ENCODE measurements at regions not wholly inside any gene's neighbourhood (a gene's known extent, or its start where the extent isn't known, plus 50 kb on each side); places are given as distances from the start of the nearest gene placed in this dataset.
"Not testable (repeated sequence)": the region's sequence is repeated elsewhere in the genome, so short reads cannot be mapped to it uniquely, and the experiment has no call there.

DNA sequence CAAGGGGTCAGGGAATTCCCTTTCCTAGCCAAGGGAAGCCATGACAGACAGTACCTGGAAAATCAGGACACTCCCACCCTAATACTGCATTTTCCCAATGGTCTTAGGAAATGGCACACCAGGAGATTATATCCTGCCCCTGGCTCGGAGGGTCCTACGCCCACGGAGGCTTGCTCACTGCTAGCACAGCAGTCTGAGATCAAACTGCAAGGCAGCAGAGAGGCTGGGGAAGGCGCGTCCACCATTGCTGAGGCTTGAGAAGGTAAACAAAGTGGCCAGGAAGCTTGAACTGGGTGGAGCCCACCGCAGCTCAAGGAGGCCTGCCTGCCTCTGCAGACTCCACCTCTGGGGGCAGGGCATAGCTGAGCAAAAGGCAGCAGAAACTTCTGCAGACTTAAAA lies 207.1 kb upstream of the OBI1 start:
- not testable (repeated sequence) for TF ChIP-seq EZH2 (IDR thresholded peaks at IDR 0.05; ENCODE audit: insufficient read depth, poor library complexity, severe bottlenecking); EZH2phosphoT487 (IDR thresholded peaks at IDR 0.05; ENCODE audit: insufficient read depth, low read depth)
